GM12865 (cell line): ENCODE measurements at regions not wholly inside any gene's neighbourhood (a gene's known extent, or its start where the extent isn't known, plus 50 kb on each side); places are given as distances from the start of the nearest gene placed in this dataset.

Experiments
- DNase-seq: peaks from one replicate; pipeline ENCODE4 v3.0.0; 2010; ENCODE audit warnings: low read depth
- H3K4me3 ChIP-seq: 2 replicates; pipeline ENCODE4 v1.5.1; 2011; ENCODE audit warnings: mild to moderate bottlenecking, low read depth, low read length, control low read depth
- TF ChIP-seq, protein P1 (sequence below): IDR thresholded peaks from 2 replicates; pipeline ENCODE4 v1.5.1; 2011; ENCODE audit warnings: low read length, control low read depth, low read depth, inconsistent platforms; ENCODE audit not compliant: insufficient read depth; ENCODE audit errors: missing control alignments

DNA sequence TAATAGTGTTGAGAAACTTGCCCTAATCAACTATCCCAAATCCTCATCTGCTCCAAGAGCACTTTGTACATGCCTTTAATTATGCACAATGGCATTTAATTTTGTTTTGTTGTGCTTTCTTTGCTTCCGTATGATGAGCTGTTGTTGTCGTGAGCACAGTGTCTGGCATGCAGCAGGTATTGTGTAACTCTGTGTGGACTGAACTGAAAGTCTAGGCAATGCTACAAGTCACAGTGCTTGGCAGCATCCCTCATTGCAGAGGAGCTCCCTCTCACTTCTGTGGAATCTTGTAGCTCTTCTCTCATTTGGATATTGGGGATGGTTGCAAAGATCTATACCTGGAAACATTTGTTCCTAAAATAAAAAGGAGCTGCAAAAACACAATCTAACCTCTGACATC is 502.2 kb upstream of the CA10 start:
- TF ChIP-seq, protein P1, sequence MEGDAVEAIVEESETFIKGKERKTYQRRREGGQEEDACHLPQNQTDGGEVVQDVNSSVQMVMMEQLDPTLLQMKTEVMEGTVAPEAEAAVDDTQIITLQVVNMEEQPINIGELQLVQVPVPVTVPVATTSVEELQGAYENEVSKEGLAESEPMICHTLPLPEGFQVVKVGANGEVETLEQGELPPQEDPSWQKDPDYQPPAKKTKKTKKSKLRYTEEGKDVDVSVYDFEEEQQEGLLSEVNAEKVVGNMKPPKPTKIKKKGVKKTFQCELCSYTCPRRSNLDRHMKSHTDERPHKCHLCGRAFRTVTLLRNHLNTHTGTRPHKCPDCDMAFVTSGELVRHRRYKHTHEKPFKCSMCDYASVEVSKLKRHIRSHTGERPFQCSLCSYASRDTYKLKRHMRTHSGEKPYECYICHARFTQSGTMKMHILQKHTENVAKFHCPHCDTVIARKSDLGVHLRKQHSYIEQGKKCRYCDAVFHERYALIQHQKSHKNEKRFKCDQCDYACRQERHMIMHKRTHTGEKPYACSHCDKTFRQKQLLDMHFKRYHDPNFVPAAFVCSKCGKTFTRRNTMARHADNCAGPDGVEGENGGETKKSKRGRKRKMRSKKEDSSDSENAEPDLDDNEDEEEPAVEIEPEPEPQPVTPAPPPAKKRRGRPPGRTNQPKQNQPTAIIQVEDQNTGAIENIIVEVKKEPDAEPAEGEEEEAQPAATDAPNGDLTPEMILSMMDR = no peak
- H3K4me3 ChIP-seq = no peak overlapping the region
- DNase-seq = no peak

DNA sequence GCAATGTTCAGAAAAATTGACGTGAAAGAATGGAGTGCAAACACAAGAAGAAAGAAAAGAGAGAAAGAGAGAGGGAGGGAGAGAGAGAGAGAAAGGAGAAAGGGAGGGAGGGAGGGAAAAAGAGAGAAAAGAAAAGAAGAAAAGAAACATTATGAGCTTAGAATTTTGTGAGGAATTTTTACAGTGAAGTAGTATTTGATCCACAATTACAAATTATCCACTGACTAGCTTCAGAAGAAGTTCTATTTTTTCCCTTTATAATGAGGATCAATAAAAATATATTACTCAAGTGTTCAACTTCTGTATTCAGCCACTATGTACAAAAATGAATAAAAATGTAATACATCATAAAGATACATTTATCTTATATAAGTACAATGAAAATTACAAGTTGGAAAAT is 494.5 kb upstream of the CA10 start:
- TF ChIP-seq, protein P1 = no peak
- H3K4me3 ChIP-seq = no peak overlapping the region
- no peak for DNase-seq

DNA sequence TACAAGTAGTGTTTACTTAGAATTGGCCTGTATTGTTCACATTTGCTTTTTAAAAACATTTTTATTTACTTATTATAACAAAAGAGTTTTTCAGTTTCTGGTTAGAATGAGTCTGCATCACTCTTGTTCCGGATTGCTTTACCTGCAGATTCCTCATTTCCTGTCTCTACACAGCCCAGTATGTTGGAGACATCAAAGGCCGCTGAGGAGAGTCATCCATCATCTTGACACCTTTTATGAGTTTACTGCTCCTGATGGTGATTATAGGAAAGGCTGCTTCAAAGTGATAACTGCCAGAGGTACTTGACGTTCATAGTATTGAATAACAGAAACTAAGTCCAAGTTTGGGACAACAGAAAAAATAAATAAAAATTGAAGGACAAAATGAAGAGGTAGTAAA is 490.5 kb upstream of the CA10 start:
- no peak overlapping the region for H3K4me3 ChIP-seq
- TF ChIP-seq, protein P1 = no peak
- DNase-seq = no peak

DNA sequence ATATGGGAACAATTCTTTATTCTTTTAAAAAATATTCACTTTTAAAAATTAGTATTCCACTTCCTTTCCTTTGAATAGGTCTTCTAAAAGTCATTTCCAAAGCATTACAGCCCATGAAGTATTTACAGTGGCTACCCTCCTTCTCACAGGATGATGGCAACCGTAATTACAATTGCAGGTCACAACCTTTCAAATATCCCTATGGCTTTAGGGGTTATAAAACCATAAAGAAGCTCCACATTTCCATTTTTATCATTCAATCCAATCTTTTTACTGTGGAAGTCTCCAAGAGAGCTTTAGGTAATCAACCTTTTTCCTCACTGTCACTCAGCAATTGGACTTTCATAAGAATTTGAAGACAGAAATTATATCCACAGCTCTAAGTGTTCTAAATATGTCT is 488.9 kb upstream of the CA10 start:
- TF ChIP-seq, protein P1 = no peak
- no peak for DNase-seq
- no peak overlapping the region for H3K4me3 ChIP-seq

DNA sequence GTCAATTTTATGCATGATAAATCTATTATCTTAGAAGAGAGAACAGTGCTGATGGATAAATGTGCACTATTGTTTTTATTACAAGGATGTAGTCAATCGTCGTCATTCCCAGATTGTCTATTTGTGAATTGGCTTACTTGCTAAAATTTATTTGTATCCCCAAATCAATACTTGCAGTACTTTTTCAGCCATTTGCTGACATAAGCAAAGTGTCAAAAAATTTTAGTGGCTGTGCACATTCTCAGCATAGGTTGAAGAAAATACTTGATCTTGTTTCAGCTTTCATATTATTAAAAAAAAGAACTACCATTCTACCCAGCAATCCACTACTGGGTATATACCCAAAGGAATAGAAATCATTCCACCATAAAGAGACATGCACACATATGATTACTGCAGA is 477.9 kb upstream of the CA10 start:
- no peak overlapping the region for H3K4me3 ChIP-seq
- TF ChIP-seq, protein P1 = no peak
- DNase-seq = no peak

DNA sequence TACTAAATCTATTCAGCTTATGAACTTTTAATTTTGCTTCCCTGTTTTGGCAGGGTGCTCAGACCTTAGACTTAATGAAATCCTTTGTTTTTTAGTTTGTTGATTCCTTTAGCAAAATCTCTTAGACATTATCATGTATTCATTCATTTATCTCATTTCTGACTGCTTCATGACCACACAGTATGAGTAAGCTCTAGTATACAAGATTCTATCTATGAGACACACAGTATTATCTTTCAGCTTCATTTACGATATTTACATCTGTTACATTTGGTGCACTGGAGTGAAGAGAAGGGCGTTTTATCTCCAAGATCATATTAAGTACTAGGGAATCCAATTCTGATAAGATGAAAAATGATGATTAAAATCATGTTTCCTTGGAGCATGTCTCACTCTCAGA is 448.1 kb upstream of the CA10 start:
- TF ChIP-seq, protein P1 = no peak
- H3K4me3 ChIP-seq = no peak overlapping the region
- DNase-seq = no peak

DNA sequence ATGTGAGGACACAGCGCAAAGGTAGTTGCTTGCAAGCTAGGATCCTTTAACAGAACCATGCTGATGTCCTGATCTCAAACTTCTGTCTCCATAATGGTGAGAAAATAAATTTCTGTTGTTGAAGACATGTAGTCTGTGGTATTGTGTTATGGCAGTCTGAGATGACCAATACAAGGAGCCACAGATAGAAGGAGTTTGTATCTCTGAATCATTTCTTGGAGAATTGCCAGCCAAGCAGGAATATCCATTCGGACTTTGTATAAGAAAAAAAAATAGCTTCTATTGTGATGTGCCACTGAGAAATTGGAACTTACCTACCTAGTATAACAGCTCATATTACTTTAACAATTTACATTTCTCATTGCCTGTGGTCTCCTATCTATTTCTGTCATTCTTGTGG is 447.6 kb upstream of the CA10 start:
- no peak for DNase-seq
- no peak overlapping the region for H3K4me3 ChIP-seq
- TF ChIP-seq, protein P1 = no peak
